HG03442 (cell line): ENCODE measurements at regions not wholly inside any gene's neighbourhood (a gene's known extent, or its start where the extent isn't known, plus 50 kb on each side); places are given as distances from the start of the nearest gene placed in this dataset.

Experiments used
- ATAC-seq: cut with Tn5 transposase; IDR thresholded peaks from one replicate; pipeline ENCODE4 v1.9.1; 2021; ENCODE audit warnings: mild to moderate bottlenecking, moderate library complexity; ENCODE audit not compliant: unreplicated experiment

DNA sequence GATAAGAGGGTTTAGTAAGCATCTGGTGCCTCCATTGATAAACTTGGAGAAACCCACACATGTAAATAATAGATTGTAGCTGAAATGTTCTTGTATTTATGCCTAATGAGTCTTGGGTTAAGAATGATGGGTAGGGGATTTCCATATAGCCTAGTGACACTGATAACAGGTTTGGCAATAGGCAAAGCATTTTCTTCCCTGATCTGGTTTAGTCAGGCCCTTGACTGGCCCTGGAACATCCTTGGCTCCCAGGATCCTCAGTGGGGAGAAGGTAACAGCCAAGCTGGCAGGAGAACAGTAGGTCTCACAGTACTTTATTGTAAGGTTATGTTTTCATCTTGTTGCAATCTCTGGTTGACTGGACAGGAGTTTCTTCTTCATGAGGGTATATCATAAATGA is 228.4 kb downstream of the DIPK2A start:
- ATAC-seq = no peak

DNA sequence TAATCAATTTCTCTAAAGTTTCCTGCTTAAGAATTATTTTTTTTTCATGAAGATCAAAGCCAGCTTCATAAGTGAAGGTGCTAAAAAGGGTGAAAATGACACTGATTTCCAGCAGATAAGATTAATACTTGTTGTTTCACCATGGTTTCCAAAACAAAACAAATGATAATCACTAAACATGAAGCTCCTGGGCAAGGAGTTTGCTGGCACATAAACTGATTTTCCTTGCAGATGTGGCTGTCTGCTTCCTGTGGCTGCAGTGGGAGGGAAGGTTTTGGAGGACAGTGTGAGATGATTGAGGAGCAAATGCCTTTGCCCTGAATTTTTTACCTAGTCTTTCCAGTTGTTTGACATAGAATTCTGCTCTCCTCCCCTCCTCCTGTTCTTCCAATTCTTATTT is 228.8 kb downstream of the DIPK2A start:
- ATAC-seq = no peak

DNA sequence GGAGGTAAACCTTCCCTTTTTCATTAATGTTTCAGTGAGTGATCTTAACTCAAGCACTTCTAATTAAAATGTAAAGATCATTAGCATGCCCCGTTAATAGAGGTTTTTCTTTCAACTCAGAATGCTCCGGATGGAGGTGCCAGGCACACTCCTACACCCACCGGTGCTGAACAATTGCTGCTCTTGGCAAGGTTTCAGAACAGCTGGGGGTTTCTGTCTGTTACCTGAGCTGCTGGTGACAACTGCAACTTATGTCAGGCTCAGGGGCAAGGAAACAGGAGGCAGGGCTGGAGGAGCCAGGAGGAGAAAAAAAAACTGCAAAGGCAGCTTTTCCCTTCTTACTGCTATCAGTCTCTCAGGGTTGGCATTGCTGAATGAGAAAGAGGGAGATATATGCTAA is 250.1 kb downstream of the DIPK2A start:
- ATAC-seq = no peak

DNA sequence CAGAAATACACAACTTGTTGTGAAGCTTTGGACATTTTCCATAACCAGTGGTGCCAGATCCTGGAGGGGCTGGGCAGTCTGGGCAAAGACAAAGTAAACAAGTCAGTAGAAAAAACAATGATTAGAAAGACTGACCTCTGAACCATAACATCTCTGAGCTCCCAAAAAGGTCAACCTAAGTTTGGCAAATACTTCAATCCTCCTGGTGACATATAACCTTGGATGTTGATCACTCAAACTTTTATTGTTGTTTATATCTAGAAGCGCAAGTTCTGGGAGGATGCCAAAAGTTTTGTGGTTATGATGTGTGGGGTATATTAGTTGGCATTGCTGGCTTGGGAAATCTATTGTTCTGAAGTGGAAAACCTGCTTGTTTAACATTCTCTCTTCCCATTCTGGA is 257.7 kb downstream of the DIPK2A start:
- no peak for ATAC-seq

DNA sequence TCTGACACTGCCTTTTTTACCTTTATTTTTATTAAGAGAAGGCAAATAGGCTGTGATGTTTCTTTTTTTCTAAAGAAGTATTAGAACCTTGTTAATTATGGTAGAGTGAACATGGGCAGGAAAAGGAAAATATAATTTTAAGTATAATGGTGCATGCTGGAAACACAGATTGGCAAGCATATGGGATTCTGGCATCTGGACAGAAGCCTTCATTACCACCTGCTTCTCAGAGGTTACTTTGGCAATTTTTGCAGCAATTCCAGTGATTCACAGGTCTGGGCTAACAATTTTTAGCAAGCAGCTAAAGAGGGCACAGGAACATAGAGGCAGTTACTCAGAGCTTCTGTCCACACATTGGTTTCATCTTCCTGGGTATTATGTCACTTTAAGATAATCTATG is 258.3 kb downstream of the DIPK2A start:
- ATAC-seq = no peak

DNA sequence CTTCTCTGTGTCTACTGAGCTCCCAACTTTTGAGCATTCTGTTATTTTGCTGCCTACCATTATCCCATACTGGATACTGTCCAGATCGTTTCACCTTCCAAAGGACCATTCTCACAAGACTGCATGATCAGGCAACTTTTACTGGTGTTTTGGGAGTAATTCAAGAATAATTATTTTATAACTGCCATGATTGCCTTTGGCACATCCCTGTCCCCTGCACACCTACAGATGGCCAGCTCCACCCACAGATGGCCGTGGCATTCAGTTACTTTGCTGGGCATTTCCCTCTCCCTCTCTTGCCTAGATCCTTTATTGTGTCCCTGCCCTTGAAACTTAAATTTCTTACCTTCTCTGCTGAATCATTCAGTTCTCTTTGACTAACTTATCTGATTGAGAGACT is 263.9 kb downstream of the DIPK2A start:
- no peak for ATAC-seq

DNA sequence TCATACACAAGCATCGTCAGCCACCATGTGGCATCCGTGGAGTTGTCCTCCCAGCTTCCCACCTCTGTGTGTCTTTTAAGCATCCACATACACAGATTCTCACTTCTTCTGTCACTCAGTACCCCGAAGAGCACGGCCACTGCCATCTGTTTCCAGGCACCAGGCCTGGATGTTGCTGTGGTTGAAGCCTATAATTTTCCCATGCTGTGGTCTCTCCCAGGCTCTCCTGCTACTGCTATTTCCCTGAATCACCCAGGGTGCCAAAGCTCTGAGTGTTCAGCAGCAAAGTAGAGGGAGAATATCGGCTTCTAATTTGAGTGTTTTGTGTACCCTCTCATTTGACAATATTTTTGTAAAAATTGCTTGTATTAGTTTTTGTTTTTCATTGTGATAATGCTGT is 265.7 kb downstream of the DIPK2A start:
- no peak for ATAC-seq

DNA sequence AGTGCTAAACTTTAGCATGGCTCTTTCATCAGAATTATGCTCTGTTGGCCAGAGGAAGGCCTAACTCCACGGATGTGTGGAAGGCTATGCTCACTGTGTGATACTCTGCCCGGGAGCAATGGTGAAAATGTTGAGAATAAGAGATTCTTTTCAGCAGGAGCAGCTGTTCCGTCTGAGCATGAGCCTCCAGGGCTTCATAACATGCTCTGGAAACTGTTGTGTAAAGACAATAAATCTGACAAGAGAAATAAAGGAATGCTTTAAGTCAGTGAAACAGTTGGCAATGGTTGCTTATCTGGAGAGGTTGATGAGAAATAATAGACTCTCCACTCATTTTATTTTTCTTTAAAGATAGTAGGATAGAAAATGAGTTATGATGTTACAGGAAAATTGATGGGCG is 269.8 kb downstream of the DIPK2A start:
- ATAC-seq = no peak

DNA sequence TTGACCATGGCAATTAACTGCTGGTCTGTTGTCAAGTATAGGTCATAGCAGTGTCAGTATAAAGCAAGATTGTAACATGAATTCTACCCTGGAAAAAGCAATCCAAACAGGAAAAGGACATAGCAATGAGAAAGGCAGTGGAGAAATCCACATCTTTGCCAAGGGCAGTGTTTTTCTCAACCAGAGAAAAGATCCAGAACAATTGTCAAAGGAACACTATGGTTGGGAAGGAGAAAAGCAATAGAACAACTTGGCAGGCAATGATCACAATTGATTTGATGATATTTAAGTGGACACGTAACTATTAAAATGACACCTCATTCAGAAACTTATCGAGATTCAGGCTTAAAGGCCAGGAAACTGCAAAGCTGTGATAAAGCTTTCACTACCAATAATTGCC is 271.1 kb downstream of the DIPK2A start:
- ATAC-seq = no peak

DNA sequence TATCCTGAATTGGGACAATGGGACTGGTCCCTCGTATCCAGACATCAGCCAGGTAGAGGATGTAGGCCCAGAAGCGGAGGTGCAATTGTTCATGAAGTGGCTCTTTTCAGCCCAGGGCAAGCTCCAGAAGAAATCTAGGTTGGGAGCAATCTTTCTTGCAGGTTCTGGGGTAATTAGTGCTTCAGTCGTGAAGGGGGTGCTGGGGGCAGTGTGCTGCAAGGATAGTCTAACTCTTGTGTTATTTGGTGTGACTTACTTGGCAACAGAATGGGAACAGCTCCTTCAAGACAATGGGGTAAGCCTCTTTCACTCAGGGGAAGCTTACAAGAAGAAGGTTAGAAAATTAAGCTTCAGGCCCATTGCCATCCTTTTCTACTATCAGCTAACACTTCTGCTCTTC is 273.0 kb downstream of the DIPK2A start:
- ATAC-seq = no peak

DNA sequence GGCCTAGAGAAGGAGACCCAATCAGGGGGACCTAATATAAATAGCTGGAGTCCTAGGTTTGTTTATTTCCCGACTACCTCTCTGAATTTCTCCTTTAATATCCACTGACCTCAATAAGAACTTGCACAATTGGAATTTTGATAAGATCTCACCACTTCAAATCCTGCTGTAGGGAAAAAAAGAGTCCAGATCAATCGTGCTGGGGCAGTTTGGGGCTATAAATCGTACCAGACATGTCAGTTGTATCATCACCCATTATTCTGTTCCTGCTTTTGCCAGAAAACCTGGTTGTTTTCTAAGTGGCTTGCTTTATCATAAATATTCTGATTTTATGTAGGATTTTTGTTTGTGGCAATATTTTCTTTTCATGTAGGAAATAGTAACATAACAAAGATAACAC is 281.3 kb downstream of the DIPK2A start:
- no peak for ATAC-seq

DNA sequence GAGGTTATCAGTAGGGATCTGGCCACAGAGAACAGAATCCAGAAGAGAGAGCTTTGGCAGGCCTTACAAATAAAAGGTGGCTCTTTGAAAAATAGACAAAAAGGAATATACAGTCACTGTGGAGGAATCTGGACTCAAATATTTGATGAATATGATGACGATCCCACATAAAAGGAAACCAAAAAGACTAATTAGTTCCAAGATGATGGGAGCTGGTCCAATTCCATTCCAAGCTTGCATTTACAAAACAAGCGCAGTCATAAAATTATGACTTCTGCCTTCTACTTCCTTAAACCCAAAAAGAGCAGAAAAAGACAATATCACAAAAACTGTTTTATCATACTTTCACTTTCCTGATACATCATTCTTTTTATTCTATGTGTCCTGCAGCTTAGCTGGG is 285.8 kb downstream of the DIPK2A start:
- ATAC-seq = no peak

DNA sequence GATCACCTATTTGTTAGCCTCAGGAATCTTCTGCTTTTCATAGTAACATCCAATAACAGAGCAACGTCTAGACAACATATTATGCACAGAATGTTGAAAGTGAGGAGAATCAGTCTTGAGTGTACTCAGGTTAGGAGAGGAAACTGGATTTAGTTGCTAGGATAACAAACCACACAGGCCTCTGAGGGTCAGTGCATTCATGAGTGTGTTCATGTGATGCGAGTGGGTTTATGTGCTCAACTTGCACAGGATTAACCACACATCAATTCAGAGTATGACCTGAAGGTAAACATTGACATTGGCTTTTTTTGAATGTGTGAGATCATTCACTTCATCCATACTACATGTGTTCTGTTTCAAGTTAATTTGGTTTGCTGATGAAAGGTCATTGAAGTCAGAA is 287.6 kb downstream of the DIPK2A start:
- no peak for ATAC-seq

DNA sequence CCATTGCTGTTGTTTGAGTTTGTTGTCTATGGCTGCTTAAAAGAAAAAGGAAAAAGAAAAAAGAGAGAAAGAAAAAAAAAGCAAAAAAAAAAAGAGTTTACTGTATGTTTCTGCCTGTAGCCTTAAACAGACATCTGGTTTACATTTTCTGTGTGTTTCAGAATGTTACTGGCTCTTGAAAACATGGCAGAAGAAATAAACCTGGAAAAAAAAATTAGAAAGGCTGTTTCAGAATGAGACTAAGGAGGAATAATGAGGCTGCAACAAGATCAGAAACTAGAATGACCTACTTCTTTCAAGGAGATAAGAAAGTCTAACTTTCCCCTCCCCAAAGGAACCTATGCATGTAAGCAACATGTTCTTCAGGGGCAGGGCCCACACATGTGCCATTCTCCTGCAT is 292.1 kb downstream of the DIPK2A start:
- no peak for ATAC-seq

DNA sequence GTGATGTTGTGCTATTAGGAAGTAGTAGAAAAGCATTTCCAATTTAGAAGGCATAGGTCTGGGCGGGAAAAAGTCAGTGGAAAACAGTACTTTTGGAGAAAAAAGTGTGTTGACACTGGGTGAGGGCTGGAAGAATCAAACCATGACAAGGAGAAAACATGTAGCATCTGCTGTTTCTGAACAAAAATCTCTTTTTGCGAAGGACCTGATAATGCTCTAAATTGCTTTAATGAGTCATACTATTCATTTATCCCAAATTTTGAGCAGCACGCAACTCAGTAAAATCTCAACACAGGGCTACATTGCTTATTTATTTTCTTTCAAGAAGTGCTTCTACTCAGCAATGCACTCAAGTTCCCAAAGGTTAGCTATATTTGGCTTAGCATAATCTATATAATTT is 292.7 kb downstream of the DIPK2A start:
- ATAC-seq = no peak

DNA sequence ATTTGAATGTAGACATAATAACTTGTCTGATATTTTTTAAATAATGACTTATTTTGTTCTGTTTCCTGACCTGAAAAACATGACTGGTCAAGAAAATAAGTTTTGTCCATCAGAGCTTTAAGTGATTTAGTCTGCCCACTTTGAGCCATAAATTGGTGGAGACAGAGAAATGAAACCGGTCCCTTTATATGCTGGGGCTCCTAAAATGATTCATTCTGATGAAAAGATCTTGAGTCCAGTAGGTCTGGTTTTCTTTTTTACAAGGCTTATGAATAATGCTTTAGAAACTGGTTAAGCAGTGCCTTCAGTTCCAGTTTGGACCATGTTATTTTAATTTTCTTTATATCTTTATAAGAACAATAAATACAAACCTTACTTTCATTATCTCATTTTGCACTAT is 293.2 kb downstream of the DIPK2A start:
- no peak for ATAC-seq

DNA sequence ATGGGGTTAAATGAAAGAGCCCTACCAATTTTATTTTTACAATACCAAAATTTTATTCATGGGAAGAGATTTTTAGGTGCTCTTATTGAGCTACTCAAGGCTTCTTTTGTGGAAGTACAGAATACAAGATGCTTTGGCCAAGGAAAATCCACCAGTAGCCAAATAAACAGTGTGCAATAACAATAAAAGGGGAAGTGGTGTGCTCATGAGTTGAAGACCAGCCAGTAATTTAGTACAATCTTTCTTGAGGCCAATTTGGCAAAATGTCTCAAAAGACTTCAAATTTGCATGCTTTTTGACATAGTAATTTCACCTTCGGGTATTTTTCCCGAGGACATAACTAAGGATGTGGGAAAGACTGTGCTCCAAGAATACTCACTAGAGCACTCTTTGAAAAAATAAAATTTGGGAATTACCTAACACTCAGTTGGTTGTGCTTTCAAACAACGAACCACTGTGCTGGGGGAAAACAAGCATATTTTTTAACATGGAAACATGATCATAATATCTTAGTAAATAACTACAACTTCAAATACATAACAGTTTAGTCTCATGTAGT is 294.0 kb downstream of the DIPK2A start:
- ATAC-seq = no peak

DNA sequence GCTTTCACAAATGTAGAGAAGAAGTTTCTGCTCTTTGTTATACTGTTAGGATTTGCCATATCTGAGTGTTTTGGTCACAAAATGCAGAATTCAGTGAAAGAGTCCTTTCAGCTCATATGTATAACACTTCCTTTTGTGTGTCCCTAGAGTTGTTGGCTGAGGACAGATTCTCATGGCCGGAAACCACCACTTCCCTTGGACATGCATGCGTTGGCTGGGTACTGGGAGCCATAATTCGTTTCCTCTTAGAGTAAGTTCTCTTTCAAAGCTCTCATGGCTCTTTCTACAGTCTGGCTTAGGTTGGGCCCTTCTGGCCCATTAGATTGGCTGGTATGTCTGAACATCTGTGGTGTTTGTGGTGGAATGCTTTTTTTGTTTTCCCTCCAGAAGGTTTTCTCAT is 298.5 kb downstream of the DIPK2A start:
- no peak for ATAC-seq

DNA sequence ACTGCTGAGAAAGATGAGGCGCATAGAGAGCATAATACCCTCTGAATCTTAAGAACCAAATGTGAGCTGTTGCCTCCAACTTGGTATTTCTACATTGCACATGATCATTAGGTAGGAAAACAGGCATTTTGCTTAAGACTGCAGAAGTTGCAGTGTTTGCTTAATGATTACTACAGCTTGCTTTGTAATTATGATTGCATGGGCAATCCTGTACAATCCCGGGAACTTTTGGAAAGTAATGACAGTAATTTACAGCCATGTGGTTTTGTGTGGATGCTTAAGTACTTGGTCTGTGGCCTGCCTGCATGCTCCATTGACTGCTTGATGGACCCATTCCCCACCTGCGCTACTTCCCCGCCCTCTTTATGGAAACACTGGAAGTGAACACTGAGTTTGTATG is 301.1 kb downstream of the DIPK2A start:
- no peak for ATAC-seq

DNA sequence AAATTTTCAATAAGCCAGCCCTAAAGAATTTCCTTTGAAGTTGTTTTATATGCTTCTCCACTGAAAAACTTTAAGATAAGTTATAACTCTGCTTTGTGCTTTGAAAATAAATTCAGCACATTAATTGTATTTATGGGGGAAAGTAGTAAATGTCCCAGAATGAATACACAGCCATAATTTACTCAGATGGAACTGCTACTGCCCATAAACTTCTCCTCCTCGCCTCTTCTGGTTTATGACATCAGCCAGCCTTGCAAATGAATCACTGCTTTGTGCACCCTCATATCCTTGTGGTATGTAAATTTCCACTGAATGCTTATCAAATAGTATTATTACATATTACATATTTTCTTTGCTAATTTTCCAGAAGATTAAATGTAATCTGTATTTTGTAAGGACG is 302.0 kb downstream of the DIPK2A start:
- ATAC-seq = no peak

DNA sequence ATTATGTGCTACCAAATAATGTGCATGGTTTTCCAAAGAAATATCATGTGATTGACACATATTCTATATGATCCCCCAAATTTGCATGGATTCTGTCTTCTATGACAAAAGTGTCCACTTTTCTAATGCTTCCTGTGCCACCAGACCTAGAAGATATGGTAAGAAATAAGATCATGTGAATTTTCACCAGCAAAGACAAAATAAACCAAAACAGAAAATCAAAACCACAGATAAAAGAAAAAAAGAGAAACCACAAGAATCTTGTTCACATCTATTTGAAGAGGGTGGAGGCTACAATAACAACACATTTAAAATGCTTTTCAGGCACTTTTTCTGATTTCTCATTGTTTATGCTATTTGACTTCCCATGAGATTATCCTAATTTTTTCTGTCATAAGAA is 303.4 kb downstream of the DIPK2A start:
- no peak for ATAC-seq

DNA sequence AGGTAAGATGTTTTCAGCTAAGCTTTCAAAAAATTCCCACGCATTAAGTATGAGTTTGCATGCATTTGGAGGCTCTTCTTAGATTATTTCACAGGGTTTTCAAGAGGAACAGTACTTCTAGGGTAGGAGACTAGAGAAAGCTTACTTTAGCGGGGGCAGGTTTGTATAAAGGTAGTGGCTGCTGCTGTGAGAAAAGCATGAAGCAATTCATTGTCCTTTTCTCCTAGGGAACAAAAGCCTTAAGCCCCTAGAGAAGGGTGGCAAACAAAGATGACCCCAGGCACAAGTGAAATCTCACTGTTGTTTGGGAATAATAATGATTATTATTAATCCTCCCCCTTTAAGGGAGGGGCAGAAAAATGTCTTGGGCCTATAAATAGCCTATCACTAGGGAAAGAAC is 310.7 kb downstream of the DIPK2A start:
- no peak for ATAC-seq

DNA sequence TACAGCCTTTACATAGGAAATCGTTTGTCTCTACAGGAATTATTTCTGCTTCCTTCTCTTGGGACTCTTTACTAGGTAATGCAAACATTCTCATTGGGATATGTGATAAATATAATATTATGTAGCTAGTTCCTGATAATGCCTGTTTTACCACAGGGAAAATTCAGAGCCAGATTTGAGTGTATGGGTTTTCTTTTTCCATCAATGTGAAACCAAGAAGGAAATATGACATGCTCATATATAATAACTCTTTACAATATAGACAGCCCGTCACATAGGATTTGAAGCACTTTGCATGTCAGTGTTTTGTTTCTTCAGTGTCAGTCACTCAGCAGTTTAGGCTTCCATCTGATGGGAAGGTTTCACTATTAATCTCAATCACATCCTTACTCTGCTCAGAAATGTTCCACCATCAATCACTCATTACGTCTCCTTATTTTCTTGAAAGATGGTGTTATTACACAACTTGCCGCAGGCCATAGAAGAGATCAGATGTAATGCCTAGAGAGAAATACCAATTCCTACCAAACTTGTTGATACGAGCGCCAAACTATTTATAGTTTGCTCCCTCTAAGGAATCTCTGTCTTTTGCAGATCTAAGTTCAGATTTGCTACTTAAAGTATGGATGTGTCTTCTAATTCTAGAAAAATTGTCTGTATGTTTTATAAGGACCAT is 314.8 kb downstream of the DIPK2A start:
- ATAC-seq = no peak
